ENCODE measurements at regions not wholly inside any gene's neighbourhood (a gene's known extent, or its start where the extent isn't known, plus 50 kb on each side); places are given as distances from the start of the nearest gene placed in this dataset.
A peak's percentile ranks its signal among the peaks of the same experiment; 100 is the strongest.
"Not testable (repeated sequence)": the region's sequence is repeated elsewhere in the genome, so short reads cannot be mapped to it uniquely, and the experiment has no call there.

DNA sequence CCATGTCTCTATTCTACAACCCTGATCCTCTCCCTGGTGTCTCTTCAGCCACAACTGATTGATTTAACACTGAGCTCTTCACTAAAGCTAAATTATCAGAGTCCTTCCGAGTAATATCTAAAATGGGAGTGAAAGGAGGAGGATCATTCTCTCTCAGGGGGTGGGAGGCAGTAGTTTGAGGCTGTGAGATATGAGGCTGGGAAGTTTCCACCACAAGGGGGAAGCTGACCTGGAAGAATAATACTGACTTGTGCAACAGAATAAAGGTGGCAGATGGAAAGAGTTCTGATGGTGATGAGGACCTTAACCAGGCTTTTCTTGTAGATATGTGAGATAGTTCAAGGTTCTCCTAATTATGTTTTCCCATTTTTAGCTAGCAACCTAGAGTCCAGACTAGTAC, 241.6 kb upstream of the VKORC1L1 start:
- DNase-seq, result not testable (repeated sequence)

DNA sequence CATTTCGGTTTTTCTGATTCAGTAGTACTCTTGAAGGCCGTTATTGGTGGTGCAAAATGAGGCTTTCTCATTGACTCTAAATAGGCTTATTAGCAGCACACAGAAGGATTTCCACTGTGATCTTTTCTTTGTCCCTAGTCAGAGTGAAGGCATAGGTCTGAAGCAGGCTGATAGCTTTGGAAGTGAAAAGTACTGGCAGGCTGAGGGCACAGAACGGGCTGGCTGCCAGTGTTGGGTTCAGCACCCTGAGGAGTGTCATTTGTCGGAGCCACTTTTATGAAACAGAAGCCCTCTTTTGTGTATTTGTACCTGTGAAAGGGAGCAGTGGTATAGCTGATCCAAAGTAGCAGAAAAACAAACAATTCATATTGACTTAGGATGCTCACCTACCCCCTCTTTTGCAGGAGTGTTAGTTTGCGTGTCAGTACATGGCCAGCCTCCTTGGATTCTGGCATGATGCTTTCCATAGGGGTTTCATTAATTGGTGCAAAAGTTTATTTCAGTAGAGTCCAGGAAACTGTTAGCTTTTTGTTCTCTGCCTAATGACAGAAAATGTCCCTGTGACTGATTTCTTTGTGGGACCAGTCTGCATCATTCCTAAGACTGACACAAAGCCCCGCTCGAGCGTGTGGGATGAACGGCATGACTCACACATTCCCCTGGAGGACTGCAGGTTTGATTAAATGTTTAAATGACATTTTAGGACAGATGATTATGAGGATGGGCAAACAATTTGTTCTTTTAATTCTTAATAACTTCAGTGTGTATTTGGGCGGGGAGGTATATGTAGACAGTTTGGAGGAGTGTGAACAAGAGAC, 239.1 kb upstream of the VKORC1L1 start:
- not testable (repeated sequence) for DNase-seq

DNA sequence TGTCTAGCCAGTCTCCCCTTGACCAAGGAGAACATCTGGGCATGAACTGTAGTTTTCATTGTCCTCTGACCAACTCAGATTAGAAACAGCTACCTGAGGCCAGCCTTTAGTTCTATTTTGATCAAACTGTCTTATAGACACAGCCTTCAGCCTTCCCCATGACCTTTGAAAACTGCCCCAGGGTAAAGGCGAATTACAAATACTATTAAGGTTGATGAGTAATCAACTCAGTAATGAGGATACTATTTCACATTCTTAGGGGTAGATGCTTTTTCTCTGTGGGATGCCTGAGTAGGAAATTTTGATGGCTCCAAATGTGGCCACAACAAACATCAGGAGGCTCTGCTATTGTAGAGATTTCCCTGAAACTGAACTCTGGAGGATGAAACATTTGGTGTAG, 234.0 kb upstream of the VKORC1L1 start:
- not testable (repeated sequence) for DNase-seq

DNA sequence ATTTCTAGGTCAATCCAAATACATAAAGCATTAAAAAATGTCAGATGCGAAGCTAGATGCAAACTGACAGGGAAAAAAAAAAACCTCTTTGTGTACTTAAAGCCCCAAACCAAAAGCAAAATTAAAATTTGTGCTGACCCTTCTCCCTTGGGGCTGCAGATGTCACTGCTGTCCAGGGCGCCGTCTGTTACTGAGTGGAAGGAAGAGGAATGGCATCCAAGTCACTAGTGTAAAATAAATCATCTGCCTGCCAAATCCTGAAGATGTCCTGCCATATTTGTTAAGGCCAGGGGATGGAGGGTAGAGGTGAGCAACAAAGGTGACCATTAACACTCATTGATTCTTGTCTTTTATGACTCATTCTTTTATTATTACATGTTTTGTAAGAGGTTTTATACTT, 233.2 kb upstream of the VKORC1L1 start:
- not testable (repeated sequence) for DNase-seq

DNA sequence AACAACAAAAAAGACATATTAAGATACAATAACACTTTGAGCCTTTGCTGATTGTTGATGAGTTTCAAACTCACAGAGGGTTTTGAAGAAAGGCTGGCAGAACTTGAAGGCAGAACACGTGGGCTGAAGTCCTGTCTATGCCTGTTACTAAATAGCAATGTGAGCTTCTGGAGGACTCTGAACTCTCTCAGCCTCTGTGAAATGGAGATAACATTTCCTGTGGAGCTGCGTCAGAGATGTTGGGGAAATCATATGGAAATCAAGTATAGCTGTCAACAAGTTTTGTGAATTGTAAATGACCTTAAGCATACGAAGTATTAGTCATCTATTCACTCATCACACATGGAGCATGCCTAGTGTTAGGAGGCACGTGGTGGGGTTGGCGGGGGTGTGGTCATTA, 229.4 kb upstream of the VKORC1L1 start:
- not testable (repeated sequence) for DNase-seq

DNA sequence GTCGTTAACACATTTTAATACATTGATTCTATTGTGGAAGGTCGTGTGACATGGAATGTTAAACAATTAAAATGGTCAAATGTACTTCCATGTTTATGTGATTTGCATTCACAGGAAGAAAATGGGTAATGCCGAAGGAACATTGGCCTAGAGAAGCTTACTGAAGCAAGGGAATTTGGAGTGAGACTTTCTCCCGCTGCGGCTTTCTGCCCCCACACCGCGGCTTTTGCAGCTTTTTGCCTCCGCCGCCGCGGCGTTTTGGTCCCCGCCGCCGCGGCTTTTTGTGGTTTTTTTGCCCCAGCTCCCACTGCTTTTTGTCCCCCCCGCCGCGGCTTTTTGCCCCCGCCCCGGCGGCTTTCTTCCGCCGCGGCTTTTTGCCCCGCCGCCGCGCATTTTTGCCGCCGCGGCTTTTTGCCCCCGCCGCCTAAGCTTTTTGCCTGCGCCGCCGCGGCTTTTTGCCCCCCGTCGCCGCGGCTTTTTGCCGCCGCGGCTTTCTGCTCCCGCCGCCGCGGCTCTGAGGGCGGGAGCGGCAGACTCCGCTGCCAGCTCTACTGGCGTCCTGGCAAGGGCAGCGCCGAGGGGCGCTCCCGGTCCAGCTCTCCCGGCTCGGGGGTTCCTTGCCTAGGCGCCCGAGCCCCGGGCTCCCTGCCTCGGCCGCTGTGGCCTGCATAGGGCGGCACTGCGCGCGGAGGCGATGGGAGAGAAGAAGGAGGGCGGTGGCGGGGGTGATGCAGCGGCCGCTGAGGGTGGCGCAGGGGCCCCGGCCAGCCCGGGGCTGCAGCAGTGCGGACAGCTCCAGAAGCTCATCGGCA, 225.5 kb upstream of the VKORC1L1 start:
- DNase-seq, result not testable (repeated sequence)

DNA sequence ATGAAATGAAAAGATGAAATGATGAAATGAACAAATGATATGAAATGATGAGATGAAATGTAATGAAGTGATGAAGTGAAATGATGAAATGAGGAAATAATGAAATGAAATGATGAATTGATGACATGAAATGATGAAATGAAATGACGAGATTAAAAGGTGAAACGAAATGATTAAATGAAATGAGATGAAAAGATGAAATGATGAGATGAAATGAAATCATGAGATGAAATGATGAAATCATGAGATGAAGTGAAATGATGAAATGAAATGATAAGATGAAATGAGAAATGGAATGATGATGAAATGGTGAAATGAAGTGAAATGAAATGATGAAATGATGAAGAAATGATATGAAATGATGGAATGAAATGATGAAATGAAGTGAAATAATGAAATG, 221.7 kb upstream of the VKORC1L1 start:
- not testable (repeated sequence) for DNase-seq

DNA sequence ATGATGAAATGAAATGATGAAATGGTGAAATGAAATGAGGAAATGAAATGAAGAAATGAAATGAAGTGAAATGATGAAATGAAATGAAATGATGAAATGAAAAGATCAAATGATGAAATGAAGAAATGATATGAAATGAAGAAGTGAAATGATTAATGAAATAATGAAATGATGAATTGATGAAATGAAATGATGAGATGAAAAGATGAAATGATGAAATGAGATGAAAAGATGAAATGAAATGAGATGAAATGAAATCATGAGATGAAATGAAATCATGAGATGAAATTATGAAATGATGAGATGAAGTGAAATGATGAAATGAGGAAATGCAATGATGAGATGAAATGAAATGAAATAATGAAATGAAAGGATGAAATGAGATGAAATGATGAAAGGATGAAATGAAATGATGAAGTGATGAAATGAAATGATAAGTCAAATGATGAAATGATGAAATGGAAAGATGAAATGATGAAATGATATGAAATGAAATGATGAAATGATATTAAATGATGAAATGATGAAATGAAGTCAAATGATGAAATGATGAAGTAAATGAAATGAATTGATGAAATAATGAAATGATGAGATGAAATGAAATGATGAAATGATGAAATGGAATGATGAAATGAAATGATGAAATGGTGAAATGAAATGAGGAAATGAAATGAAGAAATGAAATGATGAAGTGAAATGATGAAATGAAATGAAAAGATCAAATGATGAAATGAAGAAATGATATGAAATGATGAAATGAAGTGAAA, 220.9 kb upstream of the VKORC1L1 start:
- DNase-seq, result not testable (repeated sequence)

DNA sequence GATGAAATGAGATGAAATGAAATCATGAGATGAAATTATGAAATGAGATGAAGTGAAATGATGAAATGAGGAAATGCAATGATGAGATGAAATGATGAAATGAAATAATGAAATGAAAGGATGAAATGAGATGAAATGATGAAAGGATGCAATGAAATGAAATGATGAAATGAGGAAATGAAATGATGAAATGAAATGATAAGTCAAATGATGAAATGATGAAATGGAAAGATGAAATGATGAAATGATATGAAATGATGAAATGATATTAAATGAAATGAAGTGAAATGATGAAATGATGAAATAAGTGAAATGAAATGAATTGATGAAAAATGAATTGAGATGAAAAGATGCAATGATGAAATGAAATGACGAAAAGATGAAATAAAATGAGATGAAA, 220.2 kb upstream of the VKORC1L1 start:
- not testable (repeated sequence) for DNase-seq

DNA sequence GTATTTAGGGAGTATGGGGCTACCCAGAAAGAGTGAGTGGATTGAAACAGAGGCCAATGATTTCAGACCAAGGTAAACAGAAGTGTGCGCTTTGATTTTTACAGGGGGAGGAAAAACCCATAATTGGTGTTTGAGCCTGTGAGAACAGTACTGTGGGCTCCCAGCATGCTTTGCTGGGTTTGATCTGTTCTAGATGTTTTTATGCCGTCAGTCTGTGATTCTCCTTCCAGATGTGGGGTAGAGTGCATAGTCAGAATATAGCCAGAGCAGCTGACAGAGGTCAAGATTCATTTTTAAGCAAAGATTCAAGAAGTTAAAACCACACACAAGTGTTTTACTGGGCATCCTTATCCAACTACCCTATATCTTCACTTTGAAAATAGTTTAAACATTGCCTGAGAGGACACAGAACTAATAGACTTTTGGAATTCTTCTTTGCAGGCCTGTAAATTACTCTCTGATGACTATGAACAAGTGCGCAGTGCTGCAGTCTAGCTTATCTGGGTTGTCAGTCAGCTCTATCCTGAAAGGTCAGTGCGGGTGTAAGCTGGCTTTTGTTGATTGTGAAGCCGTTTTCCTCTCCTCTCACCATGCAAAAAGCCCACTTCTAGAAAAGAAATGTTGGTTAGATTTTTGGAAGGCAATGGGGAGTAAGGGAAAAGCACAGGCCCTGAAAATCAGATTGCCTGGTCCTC, 216.2 kb upstream of the VKORC1L1 start:
- not testable (repeated sequence) for DNase-seq

DNA sequence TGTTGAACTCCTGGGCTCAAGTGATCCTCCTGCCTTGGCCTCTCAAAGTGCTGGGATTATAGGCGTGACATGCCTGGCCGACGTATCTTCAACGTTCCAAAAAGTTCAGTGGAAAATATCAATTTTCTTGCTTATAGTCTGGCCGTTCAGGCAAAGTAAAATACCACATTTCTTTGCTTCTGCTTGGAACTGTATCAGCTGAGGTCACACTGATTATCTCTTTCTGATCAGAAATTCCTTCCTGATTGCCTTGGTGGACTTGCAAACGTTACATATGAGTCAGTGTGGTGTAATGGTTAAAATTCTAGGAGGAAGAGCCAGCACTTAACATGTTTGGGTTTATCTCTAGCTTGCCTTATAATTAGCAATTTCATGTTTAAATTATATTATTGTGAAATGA, 189.5 kb upstream of the VKORC1L1 start:
- DNase-seq, result not testable (repeated sequence)

DNA sequence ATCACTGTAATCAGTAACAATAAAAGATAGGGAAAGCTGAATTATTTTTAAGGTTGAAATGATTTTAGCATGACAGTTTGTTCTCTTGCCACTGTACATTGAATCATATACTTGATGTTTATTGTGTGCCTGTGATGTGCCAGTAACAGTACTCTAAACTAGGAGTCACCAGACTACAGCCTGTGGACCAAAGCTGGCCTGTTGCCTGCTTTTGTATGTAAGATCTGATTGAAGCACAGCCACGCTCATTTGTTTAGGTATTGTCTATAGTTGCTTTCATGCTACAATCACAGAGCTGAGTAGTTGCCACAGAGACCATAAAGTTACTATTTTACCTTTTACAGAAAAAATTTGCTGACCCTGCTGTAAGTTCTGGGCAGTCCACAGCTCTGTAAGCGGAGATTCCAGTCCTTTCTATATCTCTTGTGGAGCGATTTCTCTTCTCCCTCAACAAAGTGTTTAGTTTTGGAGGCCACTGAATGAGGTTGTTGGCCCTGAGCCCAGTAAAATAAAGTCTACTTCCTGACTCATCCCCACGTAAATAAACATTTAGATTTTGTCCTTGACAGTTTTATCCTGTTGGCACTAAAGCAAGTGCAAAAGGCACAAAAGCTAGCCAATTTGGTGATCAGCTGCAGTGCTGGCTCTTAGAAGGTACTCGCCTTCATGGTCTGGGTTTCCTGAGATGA, 173.7 kb upstream of the VKORC1L1 start:
- not testable (repeated sequence) for DNase-seq

DNA sequence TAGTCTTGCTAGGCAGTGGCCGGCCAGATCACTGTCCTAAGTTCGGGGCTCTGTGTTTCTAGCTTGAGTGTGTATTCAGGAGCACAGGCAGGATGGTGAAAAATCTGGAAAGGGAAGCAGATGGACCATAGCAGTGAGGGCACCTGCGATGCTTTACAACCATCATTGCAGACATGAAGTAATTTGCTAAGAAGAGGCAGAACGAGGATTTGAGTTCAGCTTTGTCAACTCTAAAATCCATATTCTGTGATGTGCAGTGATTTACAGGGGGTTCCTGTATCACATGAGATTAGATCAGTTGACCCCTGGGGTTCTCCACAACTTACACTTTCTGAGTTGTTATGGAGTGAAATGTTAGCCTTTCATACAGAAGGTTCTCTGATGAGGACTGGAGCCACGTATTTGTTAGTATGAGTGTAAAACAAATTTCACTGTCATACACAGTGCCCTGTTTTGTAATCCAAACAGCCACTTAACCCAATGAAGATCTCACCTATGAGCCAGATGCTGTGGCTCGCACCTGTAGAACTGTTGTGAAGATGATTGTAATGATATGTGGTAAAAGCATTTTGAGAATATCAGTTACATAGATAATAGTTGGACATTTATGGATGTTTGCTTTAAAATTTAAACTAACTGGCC, 173.0 kb upstream of the VKORC1L1 start:
- DNase-seq, result not testable (repeated sequence)

DNA sequence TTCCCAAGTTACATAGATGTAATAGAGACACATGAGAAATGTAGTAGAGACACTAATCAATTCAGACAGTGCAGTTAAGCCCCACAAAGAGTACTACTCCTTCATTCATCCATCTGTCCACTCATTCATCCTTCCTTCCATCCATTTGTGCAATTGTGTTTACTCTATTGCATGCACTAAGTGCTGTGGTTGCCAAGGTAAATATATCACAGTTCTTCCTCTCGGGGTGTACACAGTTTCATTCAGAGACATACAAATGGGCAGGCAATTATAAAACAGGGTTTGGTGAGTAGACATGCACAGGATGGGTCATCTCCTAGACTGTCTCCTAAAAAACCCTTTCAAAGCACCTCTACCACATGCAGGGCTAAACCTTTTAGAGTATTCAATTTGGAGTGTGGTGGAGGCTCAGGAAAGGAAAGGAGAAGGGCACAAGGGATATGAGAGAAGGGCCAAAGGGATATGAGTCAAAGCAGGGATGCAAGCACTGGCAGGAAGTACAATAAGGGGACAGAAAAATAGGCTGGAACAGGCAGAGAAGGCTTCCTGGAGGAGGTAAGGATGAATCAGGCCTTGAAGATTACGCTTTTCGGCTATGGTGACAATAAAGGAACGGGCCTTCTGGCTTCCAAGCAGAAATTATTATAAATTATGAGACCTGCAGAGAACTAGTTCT, 153.6 kb upstream of the VKORC1L1 start:
- DNase-seq, result peak; percentile 86

DNA sequence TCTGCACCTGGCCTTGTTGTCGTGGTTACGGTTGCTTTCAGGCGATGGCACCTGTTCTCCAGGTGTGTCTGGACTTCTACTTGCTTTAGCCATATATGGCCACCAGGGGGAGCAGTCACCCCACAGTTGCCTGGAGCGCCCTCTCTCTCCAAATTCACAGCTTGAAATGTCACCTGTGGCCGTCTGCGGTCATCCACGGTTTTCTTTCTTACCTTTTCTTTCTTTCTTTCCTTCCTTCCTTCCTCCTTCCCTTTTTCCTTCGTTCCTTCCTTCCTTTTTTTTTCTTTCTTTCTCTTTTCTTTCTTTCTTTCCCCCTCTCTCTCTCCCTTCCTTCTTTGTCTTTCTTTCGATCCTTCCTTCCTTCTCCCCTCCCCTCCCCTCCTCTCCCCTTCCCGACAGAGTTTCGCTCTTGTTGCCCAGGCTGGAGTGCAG, 150.5 kb upstream of the VKORC1L1 start:
- peak; percentile 81 for DNase-seq

DNA sequence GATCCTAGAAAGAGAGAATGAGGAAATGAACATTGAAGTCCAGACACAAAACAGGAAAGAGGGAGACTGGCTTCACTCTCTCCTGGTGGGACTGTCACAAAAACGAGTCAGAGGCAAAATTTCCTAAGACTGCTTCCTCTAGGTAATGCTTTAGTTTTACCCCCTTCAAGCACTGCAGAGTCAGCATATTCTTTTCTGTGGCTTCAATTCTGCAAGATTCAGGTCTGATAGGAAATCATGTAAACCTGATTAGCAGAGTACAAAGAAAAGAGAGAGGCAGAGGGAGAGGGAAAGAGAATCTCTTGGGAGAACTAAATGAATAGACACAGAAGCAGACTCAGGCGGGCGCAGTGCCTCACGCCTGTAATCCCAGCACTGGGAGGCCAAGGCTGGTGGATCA, 145.7 kb upstream of the VKORC1L1 start:
- not testable (repeated sequence) for DNase-seq

DNA sequence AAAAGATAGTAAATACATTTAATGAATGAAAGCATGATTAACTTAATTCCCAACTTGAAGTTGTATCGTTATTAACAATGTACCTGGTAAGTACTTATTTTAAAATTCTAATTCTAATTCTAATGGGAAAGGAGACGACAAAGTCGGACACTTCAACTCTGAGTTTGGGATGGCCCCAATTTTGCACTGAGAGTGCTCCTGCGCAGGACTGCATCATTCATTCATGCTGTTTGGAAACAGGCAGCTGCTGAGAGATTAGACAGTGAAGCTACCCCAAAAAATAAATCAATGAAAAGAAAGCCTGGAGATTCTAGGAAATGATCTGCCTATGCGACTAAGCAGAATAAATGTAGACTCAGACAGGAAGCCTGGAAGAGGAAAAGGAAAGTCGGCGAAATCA, 141.7 kb upstream of the VKORC1L1 start:
- DNase-seq, result no peak

DNA sequence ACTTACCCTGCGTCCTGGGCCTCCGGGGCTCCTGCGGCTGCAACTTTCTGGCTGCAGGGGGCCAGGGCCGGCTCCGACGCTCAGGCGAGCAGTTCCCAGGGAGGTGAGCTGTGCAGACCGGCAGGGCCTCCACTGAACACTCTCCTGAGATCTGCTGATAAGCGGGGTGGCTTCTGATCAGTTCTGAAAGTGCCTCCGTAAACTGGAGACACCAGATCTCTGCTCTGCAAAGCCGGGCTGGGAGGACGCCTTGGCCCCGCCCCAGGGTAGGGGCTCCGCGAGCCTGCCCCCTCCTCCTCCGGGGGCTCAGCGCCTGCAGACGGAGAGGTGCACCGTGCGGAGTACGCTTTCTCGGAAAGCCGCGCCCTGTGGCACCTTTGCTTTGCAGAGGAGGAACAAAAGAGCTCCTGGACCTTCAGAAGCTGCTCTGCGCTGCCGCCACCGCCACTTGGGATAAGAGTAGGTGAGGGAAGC, 141.3 kb upstream of the VKORC1L1 start:
- DNase-seq, result peak; percentile 19

DNA sequence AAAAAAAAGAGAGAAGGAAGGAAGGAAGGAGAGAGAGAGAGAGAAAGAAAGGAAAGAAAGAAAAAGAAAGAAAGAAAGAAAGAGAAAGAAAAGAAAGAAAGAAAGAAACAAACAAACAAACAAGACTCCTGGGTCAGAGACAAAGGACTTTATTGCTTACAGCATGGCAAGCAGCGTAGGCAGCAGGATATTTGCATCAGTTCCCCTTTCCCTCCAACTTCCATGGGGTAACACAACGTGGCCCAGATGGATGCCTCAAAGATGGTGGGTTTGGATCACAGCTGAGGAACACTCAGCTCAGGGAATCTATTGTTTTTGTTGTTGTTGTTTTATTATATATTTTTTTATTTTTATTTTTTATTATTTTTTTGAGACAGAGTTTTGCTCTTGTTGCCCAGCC, 128.5 kb upstream of the VKORC1L1 start:
- no peak for DNase-seq

DNA sequence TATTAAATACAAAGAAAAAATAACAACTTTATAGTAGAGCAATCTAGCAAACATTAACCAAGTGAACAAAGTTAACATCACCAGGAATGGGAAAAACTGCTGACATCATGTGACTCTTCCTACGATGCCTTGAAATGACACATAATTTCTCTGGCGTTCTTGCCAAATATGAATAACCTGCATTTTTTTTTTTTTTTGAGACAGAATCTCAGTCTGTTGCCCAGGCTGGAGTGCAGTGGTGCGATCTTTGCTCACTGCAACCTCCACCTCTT, 126.5 kb upstream of the VKORC1L1 start:
- DNase-seq, result no peak

DNA sequence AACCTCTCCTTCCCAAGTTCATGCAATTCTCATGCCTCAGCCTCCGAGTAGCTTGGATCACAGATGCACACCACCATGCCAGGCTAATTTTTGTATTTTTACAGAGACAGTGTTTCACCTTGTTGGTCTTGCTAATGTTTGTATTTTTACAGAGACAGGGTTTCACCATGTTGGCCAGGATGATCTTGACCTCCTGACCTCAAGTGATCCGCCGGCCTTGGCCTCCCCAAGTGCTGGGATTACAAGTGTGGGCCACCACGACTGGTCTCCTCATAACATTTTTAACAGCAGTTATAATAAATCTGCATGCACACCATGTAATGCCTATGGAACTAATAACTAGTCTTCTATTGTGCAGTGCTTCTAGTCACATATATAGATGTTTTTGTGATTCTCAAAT, 123.8 kb upstream of the VKORC1L1 start:
- no peak for DNase-seq
